Panc1 (cell line): ENCODE measurements at regions not wholly inside any gene's neighbourhood (a gene's known extent, or its start where the extent isn't known, plus 50 kb on each side); places are given as distances from the start of the nearest gene placed in this dataset.

Experiments
- ATAC-seq: fragments of 200-7000 bp; cut with Tn5 transposase; 2 replicates; pipeline ENCODE4 v1.9.1; 2020; ENCODE audit warnings: mild to moderate bottlenecking, moderate library complexity
- BruUV-seq: library from RNA; stranded (reverse); fragments of 400-500 nt; replicated peaks from 2 replicates; lab custom pipeline; 2021; lab: Mats Ljungman, UMichigan
- CTCF ChIA-PET: fragments of 300-600 bp; sonication (Branson Sonifier 250); formaldehyde crosslinking; loops from one replicate; lab custom pipeline; 2022; ENCODE audit warnings: antibody characterized with exemption; lab: Charles Lee
- POLR2A ChIA-PET: fragments of 300-600 bp; sonication (Branson Sonifier 250); formaldehyde crosslinking; loops from one replicate; lab custom pipeline; 2022; ENCODE audit warnings: antibody characterized with exemption; lab: Charles Lee
- DNase-seq: peaks from one replicate; pipeline ENCODE4 v3.0.0-alpha.2; 2010; ENCODE audit warnings: low read depth, low spot score
- H3K27ac ChIP-seq: 2 replicates; pipeline ENCODE4 v1.5.1; 2011; ENCODE audit warnings: mild to moderate bottlenecking, low read length, inconsistent platforms
- H3K27me3 ChIP-seq: fragments of 200-500 bp; sonication (Bioruptor generic); 2 replicates; pipeline ENCODE4 v1.6.0; 2014; ENCODE audit warnings: low read length, inconsistent platforms; ENCODE audit not compliant: control insufficient read depth, insufficient read depth
- H3K36me3 ChIP-seq: fragments of 200-500 bp; sonication (Bioruptor generic); 2 replicates; pipeline ENCODE4 v1.5.1; 2014; ENCODE audit warnings: inconsistent platforms, mild to moderate bottlenecking, low read length, moderate library complexity; ENCODE audit not compliant: control insufficient read depth, insufficient read depth
- H3K4me1 ChIP-seq: 2 replicates; pipeline ENCODE4 v1.5.1; 2011; ENCODE audit warnings: inconsistent platforms, mild to moderate bottlenecking, low read length, moderate library complexity; ENCODE audit not compliant: control insufficient read depth, insufficient read depth
- H3K4me3 ChIP-seq, 2 experiments: 2 replicates each; pipeline ENCODE4 v1.5.1; 2011 to 2012; ENCODE audit warnings: low read depth in 2 of 2, low read length in 2 of 2, mild to moderate bottlenecking in 2 of 2, inconsistent platforms in 1 of 2, moderate library complexity in 1 of 2
- H3K9me3 ChIP-seq: fragments of 200-500 bp; sonication (Bioruptor generic); 2 replicates; pipeline ENCODE4 v1.5.1; 2014; ENCODE audit warnings: low read depth, mild to moderate bottlenecking, inconsistent platforms, low read length, moderate library complexity; ENCODE audit not compliant: control insufficient read depth, insufficient read depth
- CTCF ChIP-seq: fragments of 450-650 bp; IDR thresholded peaks from 2 replicates; pipeline ENCODE4 v1.5.1; 2017; ENCODE audit warnings: mild to moderate bottlenecking
- POLR2AphosphoS5 ChIP-seq: IDR thresholded peaks from 2 replicates; pipeline ENCODE4 v1.6.1; 2012; ENCODE audit warnings: mild to moderate bottlenecking, low read depth, low read length, moderate library complexity
- REST ChIP-seq, 2 experiments: IDR thresholded peaks; 2 replicates each; pipeline ENCODE4 v1.6.1; 2011 to 2012; ENCODE audit warnings: low read depth in 2 of 2, control low read depth in 1 of 2, low read length in 1 of 2, mild to moderate bottlenecking in 1 of 2, moderate library complexity in 1 of 2; ENCODE audit not compliant: insufficient read depth in 1 of 2
- SIN3A ChIP-seq: IDR thresholded peaks from 2 replicates; pipeline ENCODE4 v1.6.1; 2012; ENCODE audit warnings: low read depth, mild to moderate bottlenecking, low read length, moderate library complexity, borderline replicate concordance; ENCODE audit not compliant: insufficient read depth
- TCF7L2 ChIP-seq: IDR thresholded peaks from 2 replicates; pipeline ENCODE4 v1.6.1; 2011; ENCODE audit warnings: mild to moderate bottlenecking, low read depth, low read length, inconsistent platforms
- in situ Hi-C: cut with HindIII; loops from 2 replicates; pipeline ENCODE4 v1.10.0; 2016; ENCODE audit warnings: low sequenced_read_pairs, low pct_unique_long_range_greater_than_20kb
- intact Hi-C: fragments of 100-400 bp; cut with micrococcal nuclease; formaldehyde crosslinking; loops from one replicate; pipeline ENCODE4 v1.10.0; 2022; ENCODE audit not compliant: unreplicated experiment

GRCh38 chr7:81605493-81605892, 164.4 kb downstream of the HGF start:
- Histone ChIP-seq H3K4me3 (no peak overlapping the region), H3K27ac (no peak overlapping the region), H3K36me3 (no peaks in the 10 kb centered on the region), H3K9me3 (no peaks in the 10 kb centered on the region), H3K27me3 (no peaks in the 10 kb centered on the region), H3K4me1 (no peaks in the 10 kb centered on the region)
- no peak for TF ChIP-seq SIN3A
- no peak for TF ChIP-seq CTCF
- no peak for TF ChIP-seq TCF7L2
- TF ChIP-seq POLR2AphosphoS5 = no peak
- TF ChIP-seq REST (IDR thresholded peaks at IDR 0.05; ENCODE audit: insufficient read depth in 1 of 2, low read depth in 2 of 2, low read length in 1 of 2) = no peak
- ATAC-seq (no peak), DNase-seq (no peak)
- no TSS peak for BruUV-seq
- in situ Hi-C loops (no loop called here), intact Hi-C loops (no loop called here)
- CTCF ChIA-PET = no interaction called here
- POLR2A ChIA-PET = no interaction called here

- CTCF ChIA-PET = no interaction called here
- no peak overlapping the region for H3K27ac ChIP-seq
Observed at GRCh38 chr7:81604808-81605174, 165.1 kb downstream of the HGF start.

More at GRCh38 chr7:81604808-81605174, 165.1 kb downstream of the HGF start:
- Histone ChIP-seq H3K36me3 (no peaks in the 10 kb centered on the region), H3K4me3 (no peak overlapping the region), H3K27me3 (no peaks in the 10 kb centered on the region), H3K9me3 (no peaks in the 10 kb centered on the region), H3K4me1 (no peaks in the 10 kb centered on the region)
- intact Hi-C loops = no loop called here
- BruUV-seq = no TSS peak
- in situ Hi-C loops = no loop called here
- ATAC-seq (no peak), DNase-seq (no peak)
- TF ChIP-seq REST (IDR thresholded peaks at IDR 0.05; ENCODE audit: insufficient read depth in 1 of 2, low read depth in 2 of 2, low read length in 1 of 2) = no peak
- no peak for TF ChIP-seq POLR2AphosphoS5
- TF ChIP-seq TCF7L2 = no peak
- no peak for TF ChIP-seq SIN3A
- TF ChIP-seq CTCF = no peak
- POLR2A ChIA-PET = no interaction called here
